ENCODE measurements at regions not wholly inside any gene's neighbourhood (a gene's known extent, or its start where the extent isn't known, plus 50 kb on each side); places are given as distances from the start of the nearest gene placed in this dataset.

- TF ChIP-seq, protein P1, sequence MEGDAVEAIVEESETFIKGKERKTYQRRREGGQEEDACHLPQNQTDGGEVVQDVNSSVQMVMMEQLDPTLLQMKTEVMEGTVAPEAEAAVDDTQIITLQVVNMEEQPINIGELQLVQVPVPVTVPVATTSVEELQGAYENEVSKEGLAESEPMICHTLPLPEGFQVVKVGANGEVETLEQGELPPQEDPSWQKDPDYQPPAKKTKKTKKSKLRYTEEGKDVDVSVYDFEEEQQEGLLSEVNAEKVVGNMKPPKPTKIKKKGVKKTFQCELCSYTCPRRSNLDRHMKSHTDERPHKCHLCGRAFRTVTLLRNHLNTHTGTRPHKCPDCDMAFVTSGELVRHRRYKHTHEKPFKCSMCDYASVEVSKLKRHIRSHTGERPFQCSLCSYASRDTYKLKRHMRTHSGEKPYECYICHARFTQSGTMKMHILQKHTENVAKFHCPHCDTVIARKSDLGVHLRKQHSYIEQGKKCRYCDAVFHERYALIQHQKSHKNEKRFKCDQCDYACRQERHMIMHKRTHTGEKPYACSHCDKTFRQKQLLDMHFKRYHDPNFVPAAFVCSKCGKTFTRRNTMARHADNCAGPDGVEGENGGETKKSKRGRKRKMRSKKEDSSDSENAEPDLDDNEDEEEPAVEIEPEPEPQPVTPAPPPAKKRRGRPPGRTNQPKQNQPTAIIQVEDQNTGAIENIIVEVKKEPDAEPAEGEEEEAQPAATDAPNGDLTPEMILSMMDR (IDR thresholded peaks at IDR 0.05) = no peak
- TF ChIP-seq POLR2A (IDR thresholded peaks at IDR 0.05) = no peak
Measured at GRCh38 chr4:32219306-32220075, 1499.3 kb downstream of the PCDH7 start.
